Left lung (tissue), 4 donors: ENCODE measurements at regions not wholly inside any gene's neighbourhood (a gene's known extent, or its start where the extent isn't known, plus 50 kb on each side); places are given as distances from the start of the nearest gene placed in this dataset.

ENCODE experiments used
- ATAC-seq: fragments of 200-7000 bp; cut with Tn5 transposase; one replicate; pipeline ENCODE4 v1.9.1; 2020; ENCODE audit warnings: moderate library complexity
- DNase-seq, 4 donors: peaks; one replicate each; pipeline ENCODE4 v3.0.0-alpha.2; 2013 to 2020
- H3K27ac ChIP-seq, 2 donors: fragments of 200-600 bp; sonication (generic) in 1 of 2; one replicate each; pipeline versions ENCODE4 v1.5.0 to v1.8.0; 2020 to 2021
- H3K27me3 ChIP-seq, 2 donors: fragments of 200-600 bp; sonication (generic) in 1 of 2; one replicate each; pipeline versions ENCODE4 v1.5.0 to v1.8.0; 2020 to 2021
- H3K36me3 ChIP-seq, 2 donors: fragments of 200-600 bp; sonication (generic) in 1 of 2; one replicate each; pipeline versions ENCODE4 v1.5.0 to v1.8.0; 2020 to 2021
- H3K4me1 ChIP-seq, 2 donors: fragments of 200-600 bp; one replicate each; pipeline ENCODE4 v1.8.0; 2021
- H3K4me3 ChIP-seq, 2 donors: fragments of 200-600 bp; sonication (generic) in 1 of 2; one replicate each; pipeline versions ENCODE4 v1.5.0 to v1.8.0; 2020 to 2021; ENCODE audit warnings: mild to moderate bottlenecking in 1 of 2
- H3K9me3 ChIP-seq, 2 donors: fragments of 200-600 bp; sonication (generic) in 1 of 2; one replicate each; pipeline versions ENCODE4 v1.5.0 to v1.8.0; 2020 to 2021
- intact Hi-C, 2 donors: fragments of 100-400 bp; cut with DNase I; formaldehyde crosslinking; loops; one replicate each; pipeline versions ENCODE4 v1.11.2 to v1.14.2; 2022
- TF ChIP-seq, protein P1 (sequence below), 2 donors: fragments of 200-600 bp; sonication (generic) in 1 of 2; IDR thresholded peaks; one replicate each; pipeline versions ENCODE4 v1.5.0 to v1.8.0; 2021; ENCODE audit warnings: antibody characterized with exemption in 2 of 2
- donor health status: DM: no; HTN: yes; CAD: no.
- donor health status: DM: no; HTN: no; CAD: no.

DNA sequence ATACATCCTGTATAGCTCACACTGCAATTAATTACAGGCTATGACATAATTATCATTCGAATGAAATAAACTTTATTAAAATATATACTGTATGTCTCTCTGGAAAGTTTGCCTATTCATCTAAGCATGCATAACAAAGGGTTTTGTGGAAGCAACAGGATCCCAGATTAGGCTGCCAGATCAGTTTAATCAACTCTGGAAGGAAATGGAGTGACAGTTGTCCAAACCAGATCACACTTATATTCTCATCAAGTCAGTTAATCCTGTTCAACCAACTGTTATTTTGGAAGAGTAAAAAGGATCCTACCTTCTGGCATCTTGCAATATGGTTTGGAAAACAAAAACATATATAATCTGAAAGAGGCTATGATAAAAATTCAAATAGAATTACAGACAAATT lies 312.2 kb downstream of the FAT4 start:
- TF ChIP-seq, protein P1, sequence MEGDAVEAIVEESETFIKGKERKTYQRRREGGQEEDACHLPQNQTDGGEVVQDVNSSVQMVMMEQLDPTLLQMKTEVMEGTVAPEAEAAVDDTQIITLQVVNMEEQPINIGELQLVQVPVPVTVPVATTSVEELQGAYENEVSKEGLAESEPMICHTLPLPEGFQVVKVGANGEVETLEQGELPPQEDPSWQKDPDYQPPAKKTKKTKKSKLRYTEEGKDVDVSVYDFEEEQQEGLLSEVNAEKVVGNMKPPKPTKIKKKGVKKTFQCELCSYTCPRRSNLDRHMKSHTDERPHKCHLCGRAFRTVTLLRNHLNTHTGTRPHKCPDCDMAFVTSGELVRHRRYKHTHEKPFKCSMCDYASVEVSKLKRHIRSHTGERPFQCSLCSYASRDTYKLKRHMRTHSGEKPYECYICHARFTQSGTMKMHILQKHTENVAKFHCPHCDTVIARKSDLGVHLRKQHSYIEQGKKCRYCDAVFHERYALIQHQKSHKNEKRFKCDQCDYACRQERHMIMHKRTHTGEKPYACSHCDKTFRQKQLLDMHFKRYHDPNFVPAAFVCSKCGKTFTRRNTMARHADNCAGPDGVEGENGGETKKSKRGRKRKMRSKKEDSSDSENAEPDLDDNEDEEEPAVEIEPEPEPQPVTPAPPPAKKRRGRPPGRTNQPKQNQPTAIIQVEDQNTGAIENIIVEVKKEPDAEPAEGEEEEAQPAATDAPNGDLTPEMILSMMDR (IDR thresholded peaks at IDR 0.05): no peak
- no peak for DNase-seq
- Histone ChIP-seq H3K4me3 (no peak overlapping the region), H3K27me3 (no peaks in the 10 kb centered on the region), H3K4me1 (no peaks in the 10 kb centered on the region), H3K9me3 (no peaks in the 10 kb centered on the region), H3K36me3 (no peaks in the 10 kb centered on the region), H3K27ac (no peak overlapping the region)
- ATAC-seq: no peak
- intact Hi-C loops: no loop called here

DNA sequence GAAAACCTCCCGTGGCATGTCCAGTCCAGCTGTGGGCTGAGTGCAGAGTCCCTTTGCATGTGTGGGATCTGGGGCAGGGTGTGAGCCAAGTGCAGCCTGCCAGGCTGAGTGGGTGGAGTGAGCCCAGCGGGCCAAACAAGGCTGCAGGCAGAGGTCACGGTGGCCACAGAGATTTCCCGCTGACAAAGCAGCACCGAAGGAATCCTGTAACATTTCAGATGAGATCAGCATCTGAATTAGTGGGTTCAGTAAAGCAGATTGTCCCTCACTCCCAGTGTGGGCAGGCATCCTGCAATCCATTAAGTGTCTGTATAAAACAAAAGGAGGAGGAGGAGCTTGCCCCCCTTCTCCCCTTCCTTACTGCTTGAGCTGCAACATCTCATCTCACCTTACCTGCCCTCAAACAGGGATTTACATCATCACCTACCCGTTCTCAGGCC lies 324.4 kb downstream of the FAT4 start:
- H3K36me3 ChIP-seq: no peaks in the 10 kb centered on the region
- intact Hi-C loops: no loop called here
- no peaks in the 10 kb centered on the region for H3K27me3 ChIP-seq
- no peaks in the 10 kb centered on the region for H3K4me1 ChIP-seq
- DNase-seq: no peak
- no peak overlapping the region for H3K4me3 ChIP-seq
- H3K9me3 ChIP-seq: no peaks in the 10 kb centered on the region
- ATAC-seq: peak; percentile 39
- TF ChIP-seq, protein P1 (IDR thresholded peaks at IDR 0.05): no peak
- no peak overlapping the region for H3K27ac ChIP-seq

DNA sequence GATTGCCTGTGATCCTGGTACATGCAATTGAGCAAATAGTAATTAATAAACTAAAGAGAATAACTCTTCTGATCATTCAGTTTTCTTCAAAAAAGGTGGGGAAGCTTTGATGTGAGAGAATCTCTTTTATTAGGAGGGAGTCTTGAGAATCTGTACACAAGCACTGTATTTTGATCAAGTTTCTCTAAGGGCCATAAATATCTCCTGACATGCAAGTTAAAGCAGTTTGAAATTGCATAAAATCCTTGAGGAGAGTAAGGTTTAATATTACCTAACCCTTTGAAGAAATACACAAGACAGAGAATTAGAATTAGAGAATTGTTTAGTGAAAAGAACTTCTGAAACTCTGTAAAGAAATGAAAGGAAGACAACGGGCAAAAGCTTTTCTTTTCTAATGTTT lies 326.9 kb downstream of the FAT4 start:
- H3K4me1 ChIP-seq: no peaks in the 10 kb centered on the region
- no peak overlapping the region for H3K27ac ChIP-seq
- ATAC-seq (no peak), DNase-seq (no peak)
- no peak overlapping the region for H3K4me3 ChIP-seq
- H3K36me3 ChIP-seq: no peaks in the 10 kb centered on the region
- TF ChIP-seq, protein P1 (IDR thresholded peaks at IDR 0.05): no peak
- no peaks in the 10 kb centered on the region for H3K9me3 ChIP-seq
- intact Hi-C loops: no loop called here
- no peaks in the 10 kb centered on the region for H3K27me3 ChIP-seq

DNA sequence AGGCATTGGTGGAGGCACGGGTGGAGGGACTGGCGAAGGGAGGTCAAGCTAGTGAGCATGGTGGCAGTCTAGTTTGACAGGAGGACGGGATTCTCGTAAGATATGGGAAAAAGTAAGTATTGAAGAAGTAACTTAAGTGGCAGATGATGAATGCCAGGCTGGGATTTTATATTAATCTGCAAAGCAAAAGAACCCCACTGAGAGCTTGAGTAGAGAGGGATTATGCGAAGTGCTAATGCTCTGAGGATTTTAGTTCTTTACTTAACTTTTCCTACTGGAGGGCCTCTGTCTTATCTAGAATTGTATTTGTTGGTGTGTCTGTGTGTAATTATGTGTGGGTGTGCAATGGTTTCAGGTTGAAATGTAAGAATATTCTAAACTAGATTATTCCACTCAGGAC lies 327.9 kb downstream of the FAT4 start:
- Histone ChIP-seq H3K9me3 (no peaks in the 10 kb centered on the region), H3K4me3 (no peak overlapping the region), H3K27ac (no peak overlapping the region), H3K4me1 (no peaks in the 10 kb centered on the region), H3K27me3 (no peaks in the 10 kb centered on the region), H3K36me3 (no peaks in the 10 kb centered on the region)
- intact Hi-C loops: no loop called here
- DNase-seq: no peak
- ATAC-seq: no peak
- TF ChIP-seq, protein P1 (IDR thresholded peaks at IDR 0.05): no peak

DNA sequence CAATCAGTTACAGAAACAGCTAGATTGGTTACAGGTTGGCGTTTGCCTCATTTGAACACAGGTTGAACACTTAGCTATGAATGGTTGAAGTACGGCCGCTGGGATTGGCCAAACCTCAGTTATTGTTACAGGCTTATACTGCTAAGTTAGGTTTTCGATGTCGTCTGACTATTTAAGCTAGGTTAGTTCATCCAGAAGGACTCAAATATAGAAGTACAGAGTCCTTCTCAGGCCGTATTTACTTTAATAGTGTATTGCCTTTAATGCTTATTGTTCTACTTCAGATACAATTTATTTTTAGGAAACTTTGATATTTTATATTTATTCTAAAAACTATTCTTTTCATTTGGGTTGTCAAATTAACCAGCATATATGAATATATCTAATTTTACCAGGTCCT lies 334.7 kb downstream of the FAT4 start:
- TF ChIP-seq, protein P1 (IDR thresholded peaks at IDR 0.05): no peak
- intact Hi-C loops: no loop called here
- no peak for DNase-seq
- Histone ChIP-seq H3K27me3 (no peaks in the 10 kb centered on the region), H3K9me3 (peaks cover 0 to 6% of the 10 kb centered on the region in 2 donors), H3K4me3 (no peak overlapping the region), H3K27ac (no peak overlapping the region), H3K36me3 (no peaks in the 10 kb centered on the region), H3K4me1 (no peaks in the 10 kb centered on the region)
- ATAC-seq: no peak
